NCI-H82 (cell line): ENCODE measurements at regions not wholly inside any gene's neighbourhood (a gene's known extent, or its start where the extent isn't known, plus 50 kb on each side); places are given as distances from the start of the nearest gene placed in this dataset.

Experiments used
- DNase-seq: peaks from one replicate; lab custom pipeline; 2025; lab: John Stamatoyannopoulos, UW

DNA sequence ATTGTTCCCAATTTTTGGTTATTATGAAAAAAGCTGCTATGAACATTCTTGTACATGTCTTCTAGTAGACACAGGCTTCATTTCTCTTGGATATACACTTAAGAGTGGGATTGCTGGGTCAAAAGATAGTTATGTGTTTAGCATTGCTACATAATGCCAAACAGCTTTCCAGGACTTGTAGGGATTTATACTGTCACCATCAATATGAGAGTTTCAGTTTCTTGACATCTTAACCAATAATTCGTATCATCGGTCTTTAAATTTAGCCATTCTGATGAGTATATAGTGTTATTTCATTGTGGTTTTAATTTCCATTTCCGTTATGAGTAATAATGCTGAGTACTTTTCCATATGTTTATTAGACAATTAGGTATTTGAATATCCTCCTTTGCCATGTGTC is 190.3 kb upstream of the PFN2 start:
- DNase-seq: no peak

GRCh38 chr3:150158943-150159625 is 188.4 kb upstream of the PFN2 start:
- peak; percentile 84 for DNase-seq

- DNase-seq: no peak
Observed at GRCh38 chr3:150152567-150152966, 181.9 kb upstream of the PFN2 start.

DNA sequence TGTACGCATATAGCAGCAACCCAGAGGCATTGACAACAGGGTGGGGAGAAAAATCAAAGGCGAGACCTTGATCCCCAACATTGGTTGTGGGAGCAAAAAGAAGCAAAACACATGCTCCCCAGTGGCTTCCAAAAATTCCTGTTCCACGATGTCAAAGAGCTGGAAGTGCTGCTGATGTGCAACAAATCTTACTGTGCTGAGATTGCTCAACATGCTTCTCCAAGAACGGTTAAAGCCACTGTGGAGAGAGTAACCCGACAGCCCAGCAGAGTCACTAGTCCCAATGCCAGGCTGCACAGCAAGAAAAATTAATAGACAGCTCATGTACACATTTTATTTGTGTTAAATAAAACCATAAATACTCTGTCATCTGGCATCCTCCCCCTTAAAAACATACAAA is 179.9 kb upstream of the PFN2 start:
- DNase-seq: no peak

- DNase-seq: no peak
Observed at GRCh38 chr3:150149651-150150051, 179.0 kb upstream of the PFN2 start.

DNA sequence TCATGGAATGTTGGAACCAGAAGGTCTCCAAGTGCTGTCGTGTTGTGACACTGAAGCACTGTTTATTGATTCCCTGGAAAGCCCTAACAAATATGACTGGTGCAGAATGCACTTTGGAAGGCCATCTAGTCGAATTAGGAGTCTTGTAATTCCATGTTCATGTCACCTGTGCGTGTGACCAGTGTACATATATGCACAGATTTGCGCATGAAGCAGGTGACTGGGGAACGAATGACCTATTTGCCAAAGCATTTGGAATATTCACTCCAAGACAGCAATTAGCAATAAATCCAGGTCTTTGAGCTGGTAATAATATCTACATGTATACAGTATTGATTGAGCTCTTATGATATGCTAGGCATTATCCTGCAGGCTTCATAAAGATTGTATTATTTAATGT is 177.5 kb upstream of the PFN2 start:
- no peak for DNase-seq

DNA sequence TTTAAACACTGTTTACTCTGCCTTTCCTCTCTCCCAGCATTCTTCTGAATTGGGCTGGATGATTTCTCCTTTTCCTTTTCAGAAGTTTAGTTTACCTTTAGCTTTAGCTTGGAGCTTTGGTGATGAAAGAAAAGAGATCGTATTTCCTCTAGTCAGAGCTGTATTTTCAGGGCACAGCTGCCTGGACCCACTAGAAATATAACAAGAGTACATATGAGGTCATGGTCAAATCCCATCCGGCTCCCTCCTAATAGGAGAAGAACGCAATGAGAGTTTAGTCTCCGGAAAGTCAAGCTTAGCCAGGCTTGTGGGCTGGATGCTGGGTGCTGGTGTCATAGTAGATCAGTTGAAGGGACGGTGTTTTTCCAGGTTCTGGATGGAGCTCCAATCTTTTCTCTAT is 177.1 kb upstream of the PFN2 start:
- DNase-seq: peak; percentile 31

DNA sequence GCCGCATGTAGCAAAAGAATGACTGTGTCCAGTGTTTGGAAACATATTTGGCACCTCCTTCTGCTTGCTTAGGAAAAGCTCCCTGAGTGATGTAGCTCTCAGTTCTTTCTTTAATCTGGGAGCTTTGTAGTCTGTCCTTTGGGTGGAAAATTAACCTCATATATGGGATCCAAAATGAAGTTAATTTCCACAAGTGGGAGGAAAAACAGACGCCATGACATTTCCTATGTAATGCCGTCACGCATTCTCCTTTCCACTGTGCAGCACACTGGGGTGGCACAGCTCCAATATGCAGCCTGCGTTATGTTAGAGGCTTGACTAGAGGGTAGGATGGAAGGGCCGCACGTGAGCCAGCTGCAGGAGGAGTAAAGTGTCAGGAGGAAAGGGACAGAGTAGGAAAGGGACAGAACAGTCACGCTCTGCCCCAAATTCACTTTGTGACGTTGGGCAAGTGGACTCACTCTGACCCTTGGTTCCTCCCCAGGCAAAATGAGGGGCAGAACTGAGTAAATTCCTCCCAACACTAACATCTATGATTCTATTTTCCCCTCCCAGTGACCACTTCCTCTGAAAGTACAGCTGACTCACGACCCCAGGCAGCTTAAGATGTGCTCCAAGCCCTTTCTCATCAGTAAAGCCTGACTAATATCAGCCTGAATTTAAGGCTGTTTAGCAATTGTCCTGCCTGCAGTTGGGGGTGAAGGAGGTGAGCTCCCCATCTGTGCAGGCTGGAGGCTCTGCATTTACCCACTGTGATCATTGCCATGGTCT is 176.5 kb upstream of the PFN2 start:
- peak; percentile 17 for DNase-seq

DNA sequence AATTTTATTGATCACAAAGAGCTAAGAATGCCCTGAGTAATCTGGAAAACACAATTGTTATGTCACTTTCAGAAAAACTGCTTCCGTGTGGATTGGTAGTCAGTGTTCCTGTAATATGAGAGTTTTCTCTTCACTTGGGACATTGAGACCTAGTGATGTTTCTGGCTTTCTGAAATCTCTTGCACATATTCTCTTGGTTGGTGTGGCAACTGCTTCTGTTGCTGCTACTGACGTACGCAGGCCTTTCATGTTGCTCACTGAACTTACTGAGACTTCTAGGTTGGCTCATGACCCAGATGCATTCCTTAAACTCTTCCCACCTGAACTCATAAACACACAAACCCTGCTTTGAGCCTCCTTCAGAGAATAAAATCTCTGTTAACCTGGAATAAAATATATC is 175.0 kb upstream of the PFN2 start:
- DNase-seq: no peak

GRCh38 chr3:150144191-150144708 is 173.6 kb upstream of the PFN2 start:
- DNase-seq: no peak

DNA sequence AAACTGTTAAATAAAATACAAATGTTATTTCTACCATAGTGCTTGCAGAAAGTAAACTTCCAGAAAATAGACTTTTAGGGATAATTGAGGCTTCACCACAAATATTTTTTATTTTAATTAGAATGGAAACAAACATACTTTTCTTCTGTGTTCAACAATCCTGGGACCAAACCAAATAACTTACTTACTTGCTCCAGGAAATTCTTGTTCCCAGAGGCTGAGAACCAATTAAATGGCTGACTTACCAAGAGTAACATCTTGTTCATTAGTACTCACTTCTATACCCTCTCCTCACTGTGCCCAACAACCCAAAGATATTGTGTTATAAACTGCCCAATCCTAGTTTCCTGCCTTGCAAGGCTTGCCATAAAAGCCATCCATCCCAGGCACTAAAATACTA is 172.2 kb upstream of the PFN2 start:
- DNase-seq: no peak

DNA sequence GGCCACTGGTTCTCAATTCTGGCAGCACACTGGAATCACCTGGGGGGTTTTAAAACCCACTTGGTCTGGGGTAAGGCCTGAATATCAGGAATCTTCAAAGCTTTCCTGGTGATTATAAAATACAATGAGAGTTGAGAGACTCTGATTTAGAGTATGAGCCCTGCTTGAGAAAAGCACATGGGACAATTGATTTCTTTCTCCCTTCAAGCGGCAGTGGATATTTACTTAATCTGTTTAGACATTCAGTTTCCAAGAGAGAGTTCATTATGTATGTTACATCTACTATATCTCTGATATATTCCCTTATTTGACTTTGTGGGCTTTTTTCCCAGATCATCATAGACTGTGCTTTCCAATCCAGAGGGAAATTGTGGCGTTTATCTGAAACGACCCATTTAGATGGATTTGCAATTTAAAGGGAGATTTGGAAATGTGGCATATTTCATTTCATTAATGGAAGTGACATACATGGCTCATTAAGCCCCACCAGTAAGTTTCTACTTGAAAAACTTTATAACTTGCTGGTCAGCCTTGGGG is 171.2 kb upstream of the PFN2 start:
- no peak for DNase-seq

DNA sequence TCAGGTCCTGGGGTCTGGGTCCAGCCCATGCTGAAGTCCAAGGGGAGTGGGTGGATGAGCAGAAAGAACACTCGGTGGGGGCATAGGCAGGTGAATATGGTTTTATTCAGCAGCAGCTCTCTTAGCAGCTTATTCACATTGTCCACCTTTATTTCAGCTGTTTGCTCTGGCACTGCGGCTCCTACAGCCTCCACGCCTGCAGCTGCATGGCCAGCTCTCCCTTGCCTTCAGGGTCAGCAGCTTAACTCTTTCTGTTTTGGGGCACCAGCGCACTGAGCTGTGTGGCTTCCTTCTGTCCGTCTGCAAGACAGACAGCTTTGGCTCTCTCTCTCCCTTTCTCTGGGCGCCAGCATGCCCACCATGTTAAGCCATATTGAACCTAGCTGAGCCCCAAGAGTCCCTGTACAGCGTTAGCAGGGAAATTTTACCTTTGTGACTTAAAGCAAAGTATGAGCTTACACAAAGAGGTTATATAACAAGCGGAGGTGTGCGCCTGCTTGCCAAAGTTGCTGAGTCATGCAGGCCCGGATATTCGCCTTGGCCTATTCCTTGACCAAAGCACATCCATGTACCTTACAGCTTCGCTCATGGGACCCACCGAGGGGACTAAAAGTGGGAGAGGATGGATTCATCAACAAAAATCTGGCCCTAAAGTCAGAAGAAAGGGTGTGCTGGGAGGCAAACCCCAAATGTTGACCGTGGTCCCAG is 170.1 kb upstream of the PFN2 start:
- no peak for DNase-seq

DNA sequence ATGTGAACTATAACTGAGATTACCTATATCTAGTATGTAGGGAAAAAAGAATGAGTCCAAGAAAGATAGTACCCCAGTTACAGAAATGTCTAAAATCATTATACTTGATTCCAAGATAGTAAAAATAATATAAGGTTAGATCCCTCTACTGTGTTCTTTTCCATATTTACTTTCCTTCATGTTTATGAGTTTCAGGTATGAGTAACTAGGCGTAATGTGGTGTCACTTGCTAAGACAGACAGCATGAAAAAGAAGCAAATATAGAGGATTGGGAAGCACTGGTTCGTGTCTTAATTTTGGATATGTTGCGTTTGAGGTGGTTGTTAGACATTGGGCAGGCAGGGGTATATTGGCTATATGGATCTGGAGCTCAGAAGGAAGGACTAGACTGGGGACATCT is 168.1 kb upstream of the PFN2 start:
- DNase-seq: no peak

DNA sequence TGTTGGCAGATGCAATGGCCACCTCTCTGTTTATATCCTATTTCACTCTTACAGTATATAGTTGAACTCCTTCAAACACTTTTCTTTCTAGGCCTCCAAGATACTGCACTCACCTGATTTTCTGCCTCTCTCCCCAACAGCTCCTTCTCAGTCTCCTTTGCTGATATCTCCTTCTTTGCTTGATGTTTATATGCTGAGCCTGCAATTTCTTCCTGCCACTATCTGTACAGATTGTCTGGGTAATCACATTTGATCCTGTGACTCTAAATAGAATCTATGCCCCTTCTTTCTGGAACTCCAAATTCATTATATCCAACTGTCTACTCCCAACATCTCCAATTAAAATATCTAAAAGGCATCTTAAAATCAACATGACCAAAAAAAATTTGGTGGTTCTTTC is 165.5 kb upstream of the PFN2 start:
- no peak for DNase-seq

GRCh38 chr3:150135287-150135721 is 164.6 kb upstream of the PFN2 start:
- no peak for DNase-seq

DNA sequence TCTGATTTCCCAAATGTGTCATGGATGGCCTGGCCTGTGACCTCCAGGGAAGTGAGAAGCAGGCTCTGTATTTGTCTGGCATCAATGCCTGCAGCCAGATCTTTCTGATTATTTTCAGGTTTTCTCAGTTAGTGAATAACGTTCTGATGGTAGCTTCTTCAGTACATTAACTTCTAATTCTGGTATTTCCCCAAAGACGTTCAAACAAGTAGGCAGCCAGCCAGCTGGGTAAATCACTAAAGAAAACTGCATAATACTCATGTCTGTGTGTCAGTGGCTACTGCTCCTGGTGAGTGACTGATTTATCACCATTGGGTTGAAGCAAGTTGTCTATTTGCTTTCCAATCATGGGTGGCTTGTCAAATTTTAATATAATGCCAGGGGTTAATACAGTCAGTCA is 162.6 kb upstream of the PFN2 start:
- DNase-seq: no peak

DNA sequence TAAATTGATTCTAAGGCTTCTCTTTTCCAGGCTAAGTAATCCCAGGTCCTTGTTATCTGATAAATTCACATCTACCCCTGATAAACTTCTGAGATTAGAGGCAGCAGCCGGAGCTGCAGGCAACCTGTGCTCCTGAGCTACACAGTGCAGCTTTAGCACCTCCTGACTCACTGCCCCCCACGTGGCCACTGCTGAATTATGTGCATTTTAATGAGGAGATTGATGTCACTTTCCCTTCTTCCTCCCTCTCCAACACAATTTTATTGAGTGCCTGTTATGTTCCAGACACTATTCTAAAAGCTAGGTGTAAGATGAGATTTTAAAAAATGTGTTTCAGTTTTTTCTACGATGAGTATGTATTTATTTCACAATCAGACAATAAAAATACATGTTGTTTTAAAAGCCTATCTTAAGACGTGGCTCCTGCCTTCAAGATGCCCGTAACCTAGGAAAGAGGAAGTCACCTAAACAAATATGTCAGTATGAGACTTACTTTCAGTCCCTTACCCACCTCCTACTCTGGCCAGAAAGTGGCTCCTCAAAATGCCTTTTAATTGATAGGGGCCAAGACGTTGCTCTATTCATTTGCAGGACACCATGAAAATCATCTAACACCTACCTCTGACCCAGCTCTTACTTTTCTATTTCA is 161.5 kb upstream of the PFN2 start:
- DNase-seq: peak; percentile 19

GRCh38 chr3:150131663-150132062 is 161.0 kb upstream of the PFN2 start:
- DNase-seq: no peak

GRCh38 chr3:150130404-150131100 is 159.9 kb upstream of the PFN2 start:
- no peak for DNase-seq

DNA sequence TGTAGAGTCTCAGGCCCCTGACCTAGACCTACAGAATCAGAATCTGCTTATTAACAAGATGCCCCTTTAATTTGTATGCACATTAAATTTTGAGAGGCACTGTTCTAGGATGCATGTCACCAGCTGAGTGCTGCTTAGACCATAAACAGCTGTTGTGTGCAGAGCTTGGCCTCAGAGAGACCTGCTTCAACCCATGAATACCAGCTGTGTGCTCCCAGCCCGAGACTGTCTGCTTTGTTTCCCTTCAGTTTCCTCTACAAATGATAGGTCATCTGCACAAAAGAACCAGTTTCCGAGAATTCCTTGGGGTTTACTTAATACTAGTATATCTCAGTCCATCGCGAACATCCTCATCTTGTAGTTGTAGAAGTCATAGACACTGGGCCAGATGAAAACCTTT is 158.5 kb upstream of the PFN2 start:
- DNase-seq: no peak
